Esophagus squamous epithelium (tissue), 4 donors: ENCODE measurements at regions not wholly inside any gene's neighbourhood (a gene's known extent, or its start where the extent isn't known, plus 50 kb on each side); places are given as distances from the start of the nearest gene placed in this dataset.

Experiments used
- POLR2A ChIP-seq, 4 donors: fragments of 450-650 bp; IDR thresholded peaks; one replicate each; pipeline ENCODE4 v1.6.1; 2017; ENCODE audit warnings: antibody characterized with exemption in 4 of 4, mild to moderate bottlenecking in 4 of 4, moderate library complexity in 3 of 4
- TF ChIP-seq, protein P1 (sequence below), 6 experiments: fragments of 450-650 bp in 4 of 6; fragments of 200-600 bp in 2 of 6; sonication (generic) in 2 of 6; IDR thresholded peaks; one replicate each; pipeline ENCODE4 v1.5.1; 2016 to 2019; ENCODE audit warnings: antibody characterized with exemption in 6 of 6, mild to moderate bottlenecking in 4 of 6, moderate library complexity in 4 of 6

DNA sequence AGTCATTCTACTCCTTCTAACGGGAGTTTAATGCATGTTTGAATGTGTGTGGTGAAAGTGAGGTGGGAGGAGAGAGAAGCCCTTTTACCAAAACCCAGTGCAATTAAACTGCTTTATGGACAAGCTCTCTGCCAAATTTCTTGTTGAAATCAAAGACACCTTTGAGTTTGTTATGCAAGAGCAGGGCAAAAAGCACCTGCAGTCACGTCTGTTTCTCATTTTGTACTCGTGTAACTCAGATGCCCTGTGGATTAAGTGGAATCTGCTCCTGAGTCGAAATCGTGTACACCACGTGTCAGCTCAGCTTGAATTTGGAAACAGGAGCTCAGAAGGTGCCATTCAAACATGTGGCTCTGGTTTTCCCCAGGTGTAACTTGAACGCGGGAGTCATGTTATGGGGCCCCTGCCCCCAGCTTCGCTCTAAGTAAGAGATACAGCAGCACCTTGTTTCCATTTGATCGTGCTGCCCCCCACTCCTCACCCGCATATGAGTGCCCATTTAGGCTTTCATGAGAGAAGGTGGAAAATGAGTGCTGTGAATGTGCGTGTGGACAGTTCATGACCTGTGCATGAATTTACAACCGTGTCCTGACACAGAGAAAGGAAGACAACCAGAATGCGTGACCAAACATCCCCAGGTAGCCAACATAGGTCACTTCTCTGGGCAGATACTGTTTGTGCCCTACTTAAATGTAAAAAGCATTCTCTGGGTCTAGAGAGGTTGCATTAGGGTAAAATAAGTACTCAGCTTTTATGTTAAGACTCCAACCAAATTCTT lies 347.0 kb upstream of the SLC30A5 start:
- TF ChIP-seq, protein P1, sequence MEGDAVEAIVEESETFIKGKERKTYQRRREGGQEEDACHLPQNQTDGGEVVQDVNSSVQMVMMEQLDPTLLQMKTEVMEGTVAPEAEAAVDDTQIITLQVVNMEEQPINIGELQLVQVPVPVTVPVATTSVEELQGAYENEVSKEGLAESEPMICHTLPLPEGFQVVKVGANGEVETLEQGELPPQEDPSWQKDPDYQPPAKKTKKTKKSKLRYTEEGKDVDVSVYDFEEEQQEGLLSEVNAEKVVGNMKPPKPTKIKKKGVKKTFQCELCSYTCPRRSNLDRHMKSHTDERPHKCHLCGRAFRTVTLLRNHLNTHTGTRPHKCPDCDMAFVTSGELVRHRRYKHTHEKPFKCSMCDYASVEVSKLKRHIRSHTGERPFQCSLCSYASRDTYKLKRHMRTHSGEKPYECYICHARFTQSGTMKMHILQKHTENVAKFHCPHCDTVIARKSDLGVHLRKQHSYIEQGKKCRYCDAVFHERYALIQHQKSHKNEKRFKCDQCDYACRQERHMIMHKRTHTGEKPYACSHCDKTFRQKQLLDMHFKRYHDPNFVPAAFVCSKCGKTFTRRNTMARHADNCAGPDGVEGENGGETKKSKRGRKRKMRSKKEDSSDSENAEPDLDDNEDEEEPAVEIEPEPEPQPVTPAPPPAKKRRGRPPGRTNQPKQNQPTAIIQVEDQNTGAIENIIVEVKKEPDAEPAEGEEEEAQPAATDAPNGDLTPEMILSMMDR (IDR thresholded peaks at IDR 0.05) = no peak
- TF ChIP-seq POLR2A (IDR thresholded peaks at IDR 0.05) = no peak
